ENCODE measurements at regions not wholly inside any gene's neighbourhood (a gene's known extent, or its start where the extent isn't known, plus 50 kb on each side); places are given as distances from the start of the nearest gene placed in this dataset.

- TF ChIP-seq CTCF (IDR thresholded peaks at IDR 0.05) (no peak), POLR2A (IDR thresholded peaks at IDR 0.05) (no peak)
These were observed 520.2 kb upstream of the ZWINT start for GRCh38 chr10:56881218-56881617.

Data from esophagus squamous epithelium (tissue), 4 donors.